ENCODE measurements at regions not wholly inside any gene's neighbourhood (a gene's known extent, or its start where the extent isn't known, plus 50 kb on each side); places are given as distances from the start of the nearest gene placed in this dataset.

DNA sequence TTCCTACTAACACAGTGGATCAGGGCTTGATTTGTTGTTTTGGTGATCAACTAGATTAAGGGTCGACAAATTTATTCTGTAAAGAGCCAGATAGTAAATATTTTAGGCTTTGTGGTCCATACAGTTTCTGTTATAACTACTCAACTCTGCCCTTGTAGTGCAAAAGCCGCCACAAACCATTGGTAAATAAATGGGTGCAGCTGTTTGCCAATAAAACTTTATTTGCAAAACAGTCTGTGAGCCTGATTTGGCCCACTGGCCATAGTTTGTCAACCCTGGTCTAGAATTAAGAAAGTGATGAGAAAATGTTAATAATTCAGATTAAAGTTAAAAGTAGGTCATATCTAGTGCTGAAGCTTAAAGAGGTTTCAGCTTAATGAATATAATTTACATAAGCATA is 84.0 kb upstream of the TRIM2 start:
- TF ChIP-seq, protein P1, sequence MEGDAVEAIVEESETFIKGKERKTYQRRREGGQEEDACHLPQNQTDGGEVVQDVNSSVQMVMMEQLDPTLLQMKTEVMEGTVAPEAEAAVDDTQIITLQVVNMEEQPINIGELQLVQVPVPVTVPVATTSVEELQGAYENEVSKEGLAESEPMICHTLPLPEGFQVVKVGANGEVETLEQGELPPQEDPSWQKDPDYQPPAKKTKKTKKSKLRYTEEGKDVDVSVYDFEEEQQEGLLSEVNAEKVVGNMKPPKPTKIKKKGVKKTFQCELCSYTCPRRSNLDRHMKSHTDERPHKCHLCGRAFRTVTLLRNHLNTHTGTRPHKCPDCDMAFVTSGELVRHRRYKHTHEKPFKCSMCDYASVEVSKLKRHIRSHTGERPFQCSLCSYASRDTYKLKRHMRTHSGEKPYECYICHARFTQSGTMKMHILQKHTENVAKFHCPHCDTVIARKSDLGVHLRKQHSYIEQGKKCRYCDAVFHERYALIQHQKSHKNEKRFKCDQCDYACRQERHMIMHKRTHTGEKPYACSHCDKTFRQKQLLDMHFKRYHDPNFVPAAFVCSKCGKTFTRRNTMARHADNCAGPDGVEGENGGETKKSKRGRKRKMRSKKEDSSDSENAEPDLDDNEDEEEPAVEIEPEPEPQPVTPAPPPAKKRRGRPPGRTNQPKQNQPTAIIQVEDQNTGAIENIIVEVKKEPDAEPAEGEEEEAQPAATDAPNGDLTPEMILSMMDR (IDR thresholded peaks at IDR 0.05) = no peak
- no peak for TF ChIP-seq POLR2AphosphoS5 (IDR thresholded peaks at IDR 0.05)

Measured in suprapubic skin (tissue), 3 donors.